ENCODE measurements at regions not wholly inside any gene's neighbourhood (a gene's known extent, or its start where the extent isn't known, plus 50 kb on each side); places are given as distances from the start of the nearest gene placed in this dataset.
A peak's percentile ranks its signal among the peaks of the same experiment; 100 is the strongest.

- Histone ChIP-seq H2AK5ac (ENCODE audit: insufficient read length, low read length) (no peak overlapping the region), H3K4ac (ENCODE audit: low read depth, low read length) (no peak overlapping the region), H3K9ac (ENCODE audit: extremely low read depth, insufficient read length, low read length) (no peak overlapping the region), H3K27me3 (ENCODE audit: insufficient read depth, low read length) (no peaks in the 10 kb centered on the region), H3K79me2 (ENCODE audit: insufficient read depth, low read length) (no peaks in the 10 kb centered on the region), H3K79me1 (ENCODE audit: insufficient read depth, low read depth, low read length, poor library complexity, severe bottlenecking) (no peaks in the 10 kb centered on the region), H3K27ac (ENCODE audit: insufficient read length, low read depth, low read length) (no peak overlapping the region), H3K23me2 (ENCODE audit: insufficient read length, low read depth, low read length, poor library complexity, severe bottlenecking) (no peaks in the 10 kb centered on the region), H2BK12ac (ENCODE audit: insufficient read length, low read depth, low read length) (no peak overlapping the region), H4K8ac (replicated peaks; ENCODE audit: insufficient read length, low read depth, low read length) (no peak overlapping the region), H3K4me1 (ENCODE audit: insufficient read depth, low read length) (peaks cover 9% of the 10 kb centered on the region; the same call in 1 of the 2 replicates), H3K14ac (ENCODE audit: insufficient read depth, low read length) (no peak overlapping the region), H4K5ac (ENCODE audit: insufficient read length, low read depth, low read length) (no peak overlapping the region), H3K4me2 (ENCODE audit: insufficient read depth, insufficient read length, low read length) (no peak overlapping the region), H4K20me1 (ENCODE audit: control insufficient read depth, insufficient read depth, insufficient read length) (no peaks in the 10 kb centered on the region), H3K23ac (ENCODE audit: insufficient read length, low read depth, low read length) (no peak overlapping the region), H2BK20ac (ENCODE audit: low read depth, low read length, poor library complexity, severe bottlenecking) (no peak overlapping the region), H3K56ac (ENCODE audit: insufficient read length, low read depth, low read length) (no peak overlapping the region), H3K9me3 (ENCODE audit: control insufficient read depth, low read depth, low read length) (no peaks in the 10 kb centered on the region), H2BK15ac (ENCODE audit: low read depth, low read length) (no peak overlapping the region), H2BK5ac (ENCODE audit: insufficient read length, low read length) (no peak overlapping the region), H3T11ph (ENCODE audit: low read length) (no peak overlapping the region), H3K18ac (ENCODE audit: insufficient read length, low read depth, low read length) (peak overlapping the region; percentile 62), H2AFZ (ENCODE audit: low read length) (peak overlapping the region; percentile 74), H2BK120ac (ENCODE audit: low read depth, low read length, poor library complexity, severe bottlenecking) (no peak overlapping the region), H4K91ac (ENCODE audit: insufficient read length, low read depth, low read length) (no peak overlapping the region)
- H3K27ac Mint-ChIP-seq, result 0 out of 7 replicates have a peak overlapping the region, but pooled peaks of 1 of the 3 experiments have one; percentile 22
- peaks cover 50 to 52% of the 10 kb centered on the region in 2 experiments for H3K4me1 Mint-ChIP-seq
- H3K27me3 Mint-ChIP-seq (ENCODE audit: low read depth), result peaks cover 2% of the 10 kb centered on the region
- no peak for TF ChIP-seq CTCF (conservative IDR thresholded peaks at IDR 0.05)
- peaks cover 4 to 7% of the 10 kb centered on the region in 2 experiments; a peak in 3 of 5 replicates for H3K9me3 Mint-ChIP-seq
- H3K4me3 Mint-ChIP-seq, result no peak overlapping the region
- H3K36me3 Mint-ChIP-seq (ENCODE audit: insufficient read depth in 1 of 3, low read depth in 3 of 3), result peaks cover 1 to 9% (median 5%) of the 10 kb centered on the region in 3 experiments; a peak in 3 of 7 replicates
- no CpG with 5 or more reads among the region's 7 CpGs for WGBS (ENCODE audit: extremely low coverage, insufficient read length, low lambda C conversion rate)
- DNase-seq, result no peak
Measured at GRCh38 chr12:127588249-127588648, 678.7 kb upstream of the TMEM132C start.

Data from H9 (cell line).